ENCODE measurements at regions not wholly inside any gene's neighbourhood (a gene's known extent, or its start where the extent isn't known, plus 50 kb on each side); places are given as distances from the start of the nearest gene placed in this dataset.

DNA sequence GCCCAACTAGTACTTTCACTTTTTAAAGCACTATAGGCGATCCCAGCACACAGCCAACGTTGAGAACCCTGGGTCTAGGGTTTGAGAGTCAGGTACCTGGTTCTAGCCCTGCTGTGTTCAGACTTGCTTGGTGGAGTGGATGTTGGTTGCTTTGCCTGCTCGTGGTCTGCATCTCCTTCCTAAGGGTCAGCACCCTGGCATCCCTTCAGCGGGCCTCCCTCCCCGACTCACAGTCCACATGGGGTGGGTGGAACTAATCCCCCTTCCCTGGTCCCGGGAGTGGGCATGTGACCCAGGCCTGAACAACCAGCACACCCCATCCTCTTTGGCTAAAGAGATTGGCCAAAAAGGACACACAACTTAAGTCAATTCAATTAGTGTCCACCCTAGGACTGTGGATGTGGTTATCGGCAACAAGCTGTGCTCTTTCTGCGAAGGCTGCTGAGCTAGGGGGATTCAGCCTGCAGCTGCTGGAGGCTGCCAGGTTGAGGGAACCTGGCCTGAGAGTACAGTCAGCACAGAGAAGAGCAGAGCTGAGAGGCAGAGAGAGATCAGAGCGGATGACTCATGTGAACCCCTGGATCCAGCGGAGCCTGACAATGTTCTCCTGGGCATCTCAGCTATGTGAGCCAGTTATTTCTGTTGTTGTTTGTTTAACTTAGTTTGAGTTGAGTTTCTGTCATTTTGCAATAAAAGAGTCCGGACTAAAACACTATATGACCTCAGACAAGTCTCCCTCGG is 138.9 kb downstream of the ACTL8 start:
- H3K36me3 ChIP-seq, result no peaks in the 10 kb centered on the region
- TF ChIP-seq, protein P1, sequence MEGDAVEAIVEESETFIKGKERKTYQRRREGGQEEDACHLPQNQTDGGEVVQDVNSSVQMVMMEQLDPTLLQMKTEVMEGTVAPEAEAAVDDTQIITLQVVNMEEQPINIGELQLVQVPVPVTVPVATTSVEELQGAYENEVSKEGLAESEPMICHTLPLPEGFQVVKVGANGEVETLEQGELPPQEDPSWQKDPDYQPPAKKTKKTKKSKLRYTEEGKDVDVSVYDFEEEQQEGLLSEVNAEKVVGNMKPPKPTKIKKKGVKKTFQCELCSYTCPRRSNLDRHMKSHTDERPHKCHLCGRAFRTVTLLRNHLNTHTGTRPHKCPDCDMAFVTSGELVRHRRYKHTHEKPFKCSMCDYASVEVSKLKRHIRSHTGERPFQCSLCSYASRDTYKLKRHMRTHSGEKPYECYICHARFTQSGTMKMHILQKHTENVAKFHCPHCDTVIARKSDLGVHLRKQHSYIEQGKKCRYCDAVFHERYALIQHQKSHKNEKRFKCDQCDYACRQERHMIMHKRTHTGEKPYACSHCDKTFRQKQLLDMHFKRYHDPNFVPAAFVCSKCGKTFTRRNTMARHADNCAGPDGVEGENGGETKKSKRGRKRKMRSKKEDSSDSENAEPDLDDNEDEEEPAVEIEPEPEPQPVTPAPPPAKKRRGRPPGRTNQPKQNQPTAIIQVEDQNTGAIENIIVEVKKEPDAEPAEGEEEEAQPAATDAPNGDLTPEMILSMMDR (IDR thresholded peaks at IDR 0.05; ENCODE audit: low read depth, low read length), result no peak
- H3K27me3 ChIP-seq, result no peaks in the 10 kb centered on the region
- no peak overlapping the region for H3K4me3 ChIP-seq (ENCODE audit: low read depth, low read length)
- H3K9me3 ChIP-seq, result no peaks in the 10 kb centered on the region
- no peak for DNase-seq
- H3K4me1 ChIP-seq, result no peaks in the 10 kb centered on the region

GRCh38 chr1:17895401-17895800 is 140.3 kb downstream of the ACTL8 start:
- Histone ChIP-seq H3K9me3 (no peaks in the 10 kb centered on the region), H3K27me3 (no peaks in the 10 kb centered on the region), H3K4me1 (no peaks in the 10 kb centered on the region), H3K4me3 (ENCODE audit: low read depth, low read length) (no peak overlapping the region), H3K36me3 (no peaks in the 10 kb centered on the region)
- TF ChIP-seq, protein P1 (IDR thresholded peaks at IDR 0.05; ENCODE audit: low read depth, low read length), result no peak
- DNase-seq, result no peak

DNA sequence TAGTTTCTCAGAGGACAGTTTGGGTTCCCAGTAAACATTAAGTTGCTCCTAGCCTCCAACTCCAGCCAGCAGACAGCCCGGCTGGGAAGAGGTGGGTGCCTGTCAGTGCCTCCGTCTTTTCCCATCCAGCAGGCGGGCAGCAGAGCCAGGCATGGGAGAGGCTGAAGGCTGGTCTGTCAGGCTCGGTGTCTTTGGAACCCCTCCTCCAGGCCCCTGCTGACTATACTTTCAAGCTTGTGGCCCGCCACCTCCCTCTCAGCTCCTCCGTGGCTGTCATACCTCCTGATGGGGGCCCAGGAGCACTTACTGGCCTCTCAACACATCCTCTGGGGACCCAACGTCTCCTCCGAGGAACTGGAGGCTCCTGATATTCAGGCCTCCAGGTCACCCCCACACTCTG is 140.9 kb downstream of the ACTL8 start:
- no peaks in the 10 kb centered on the region for H3K4me1 ChIP-seq
- H3K27me3 ChIP-seq, result no peaks in the 10 kb centered on the region
- no peak for DNase-seq
- TF ChIP-seq, protein P1 (IDR thresholded peaks at IDR 0.05; ENCODE audit: low read depth, low read length), result no peak
- no peaks in the 10 kb centered on the region for H3K36me3 ChIP-seq
- H3K4me3 ChIP-seq (ENCODE audit: low read depth, low read length), result no peak overlapping the region
- no peaks in the 10 kb centered on the region for H3K9me3 ChIP-seq

GRCh38 chr1:17903386-17903785 is 148.3 kb downstream of the ACTL8 start:
- H3K9me3 ChIP-seq, result no peaks in the 10 kb centered on the region
- no peak overlapping the region for H3K4me3 ChIP-seq (ENCODE audit: low read depth, low read length)
- TF ChIP-seq, protein P1 (IDR thresholded peaks at IDR 0.05; ENCODE audit: low read depth, low read length), result no peak
- H3K36me3 ChIP-seq, result no peaks in the 10 kb centered on the region
- no peaks in the 10 kb centered on the region for H3K4me1 ChIP-seq
- DNase-seq, result no peak
- no peaks in the 10 kb centered on the region for H3K27me3 ChIP-seq

DNA sequence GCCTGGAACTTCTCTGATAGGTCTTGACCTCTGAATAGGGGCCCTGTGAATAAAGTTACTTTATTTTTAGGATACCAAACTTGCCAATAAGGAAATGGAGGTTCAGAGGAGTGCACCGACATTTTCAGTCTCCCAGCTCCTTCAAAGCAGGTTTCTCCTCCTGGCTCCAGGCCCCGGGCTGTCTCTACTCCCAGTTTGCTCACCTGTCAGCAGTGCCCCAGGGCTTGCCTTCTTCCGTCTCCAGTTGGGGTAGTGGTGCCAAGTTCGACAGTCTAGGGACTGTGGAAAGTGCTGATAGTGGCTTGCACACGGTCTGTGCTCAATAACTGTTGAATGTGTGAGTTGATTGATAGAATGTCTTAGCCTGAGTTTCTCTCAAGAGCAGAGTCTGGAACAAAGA is 149.2 kb downstream of the ACTL8 start:
- TF ChIP-seq, protein P1 (IDR thresholded peaks at IDR 0.05; ENCODE audit: low read depth, low read length), result no peak
- Histone ChIP-seq H3K36me3 (no peaks in the 10 kb centered on the region), H3K4me1 (no peaks in the 10 kb centered on the region), H3K27me3 (no peaks in the 10 kb centered on the region), H3K9me3 (no peaks in the 10 kb centered on the region), H3K4me3 (ENCODE audit: low read depth, low read length) (no peak overlapping the region)
- DNase-seq, result no peak

DNA sequence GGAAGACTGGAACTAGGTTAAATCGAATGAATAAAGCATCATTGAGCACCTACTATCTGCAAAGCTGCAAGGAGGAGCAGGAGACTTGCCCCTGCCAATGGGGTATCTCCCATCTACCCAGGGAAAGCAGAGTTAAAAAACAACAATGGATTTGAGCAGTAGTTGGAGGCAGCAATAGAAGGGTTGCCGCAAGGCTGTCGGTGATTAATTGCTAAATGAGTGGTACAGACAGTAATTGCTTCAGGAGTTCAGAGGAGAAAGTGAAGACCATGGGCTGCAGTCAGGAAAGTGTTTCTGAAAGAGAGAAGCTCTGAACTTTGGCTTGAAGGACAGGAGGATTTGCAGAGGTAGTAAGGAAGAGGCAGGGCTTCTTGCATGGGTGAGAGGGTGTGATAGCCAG is 152.9 kb downstream of the ACTL8 start:
- Histone ChIP-seq H3K4me1 (no peaks in the 10 kb centered on the region), H3K4me3 (ENCODE audit: low read depth, low read length) (no peak overlapping the region), H3K27me3 (no peaks in the 10 kb centered on the region), H3K36me3 (no peaks in the 10 kb centered on the region), H3K9me3 (no peaks in the 10 kb centered on the region)
- no peak for DNase-seq
- TF ChIP-seq, protein P1 (IDR thresholded peaks at IDR 0.05; ENCODE audit: low read depth, low read length), result no peak
